Psoas muscle (tissue), 7 donors: ENCODE measurements at regions not wholly inside any gene's neighbourhood (a gene's known extent, or its start where the extent isn't known, plus 50 kb on each side); places are given as distances from the start of the nearest gene placed in this dataset.

Source experiments
- ATAC-seq, 4 donors: fragments of 200-7000 bp; cut with Tn5 transposase; one replicate each; pipeline ENCODE4 v1.9.1; 2020; ENCODE audit warnings: moderate library complexity in 3 of 4, mild to moderate bottlenecking in 2 of 4
- DNase-seq, 2 donors: peaks; one replicate each; pipeline ENCODE4 v3.0.0-alpha.2; 2020
- H3K27ac ChIP-seq: fragments of 200-600 bp; one replicate; pipeline ENCODE4 v1.8.0; 2022
- H3K27me3 ChIP-seq, 3 donors: fragments of 200-600 bp in 1 of 3; one replicate each; pipeline versions ENCODE4 v1.6.1 to v1.8.0; 2013 to 2022; ENCODE audit warnings: low read length in 2 of 3, mild to moderate bottlenecking in 2 of 3, moderate library complexity in 1 of 3; ENCODE audit not compliant: insufficient read depth in 3 of 3
- H3K36me3 ChIP-seq, 2 donors: fragments of 200-600 bp in 1 of 2; one replicate each; pipeline versions ENCODE4 v1.6.1 to v1.8.0; 2013 to 2022; ENCODE audit warnings: low read depth in 1 of 2, mild to moderate bottlenecking in 1 of 2, moderate library complexity in 1 of 2; ENCODE audit not compliant: insufficient read depth in 1 of 2
- H3K4me1 ChIP-seq: fragments of 200-600 bp; one replicate; pipeline ENCODE4 v1.8.0; 2022
- H3K4me3 ChIP-seq: fragments of 200-600 bp; one replicate; pipeline ENCODE4 v1.8.0; 2022; ENCODE audit warnings: mild to moderate bottlenecking
- H3K9me3 ChIP-seq: fragments of 200-600 bp; one replicate; pipeline ENCODE4 v1.8.0; 2022
- CTCF ChIP-seq: fragments of 200-600 bp; IDR thresholded peaks from one replicate; pipeline ENCODE4 v1.8.0; 2022; ENCODE audit warnings: antibody characterized with exemption
- WGBS, 3 donors: extraction: QIAGEN DNeasy Blood & Tissue Kit; methylation state at CpG; one replicate each; pipeline versions ENCODE4 v1.1.6 to v1.1.7; 2013; 5-methylcytosine and 5-hydroxymethylcytosine counted together
- intact Hi-C, 2 donors: fragments of 100-400 bp; cut with DNase I; formaldehyde crosslinking; loops; one replicate each; pipeline versions ENCODE4 v1.11.0 to v1.14.2; 2022
- donor health status: healthy with polysubstance abuse.
- donor health status: DM: no; HTN: no; CAD: no; lungs with moderate emphysema.
- donor health status: Bipolar disorder and iron deficiency.
- donor health status: healthy.
- donor health status: DM: yes; HTN: yes; CAD: no.
- donor health status: DM: no; HTN: no; CAD: no.
- donor health status: DM: yes; HTN: yes; CAD: no.

GRCh38 chr6:4488389-4488788 lies 287.8 kb upstream of the CDYL start:
- no peak overlapping the region for H3K4me3 ChIP-seq
- H3K36me3 ChIP-seq = no peaks in the 10 kb centered on the region
- no peaks in the 10 kb centered on the region for H3K27me3 ChIP-seq
- H3K4me1 ChIP-seq = no peaks in the 10 kb centered on the region
- H3K27ac ChIP-seq = no peak overlapping the region
- intact Hi-C loops = no loop called here
- ATAC-seq (no peak), DNase-seq (no peak)
- H3K9me3 ChIP-seq = peaks cover 4% of the 10 kb centered on the region
- TF ChIP-seq CTCF = no peak
- WGBS, 3 donors = 96 to 98% (median 98%) methylated on average over 3 of the region's 3 CpGs

GRCh38 chr6:4487538-4487937 lies 288.7 kb upstream of the CDYL start:
- TF ChIP-seq CTCF = no peak
- Histone ChIP-seq H3K27me3 (no peaks in the 10 kb centered on the region), H3K36me3 (no peaks in the 10 kb centered on the region), H3K4me1 (no peaks in the 10 kb centered on the region), H3K9me3 (peaks cover 4% of the 10 kb centered on the region), H3K27ac (no peak overlapping the region), H3K4me3 (no peak overlapping the region)
- 92 to 98% (median 94%) methylated on average over 2 of the region's 2 CpGs for WGBS, 3 donors
- ATAC-seq = peak in 2 of 4 donors; percentile 50 to 68
- intact Hi-C loops = no loop called here
- no peak for DNase-seq

DNA sequence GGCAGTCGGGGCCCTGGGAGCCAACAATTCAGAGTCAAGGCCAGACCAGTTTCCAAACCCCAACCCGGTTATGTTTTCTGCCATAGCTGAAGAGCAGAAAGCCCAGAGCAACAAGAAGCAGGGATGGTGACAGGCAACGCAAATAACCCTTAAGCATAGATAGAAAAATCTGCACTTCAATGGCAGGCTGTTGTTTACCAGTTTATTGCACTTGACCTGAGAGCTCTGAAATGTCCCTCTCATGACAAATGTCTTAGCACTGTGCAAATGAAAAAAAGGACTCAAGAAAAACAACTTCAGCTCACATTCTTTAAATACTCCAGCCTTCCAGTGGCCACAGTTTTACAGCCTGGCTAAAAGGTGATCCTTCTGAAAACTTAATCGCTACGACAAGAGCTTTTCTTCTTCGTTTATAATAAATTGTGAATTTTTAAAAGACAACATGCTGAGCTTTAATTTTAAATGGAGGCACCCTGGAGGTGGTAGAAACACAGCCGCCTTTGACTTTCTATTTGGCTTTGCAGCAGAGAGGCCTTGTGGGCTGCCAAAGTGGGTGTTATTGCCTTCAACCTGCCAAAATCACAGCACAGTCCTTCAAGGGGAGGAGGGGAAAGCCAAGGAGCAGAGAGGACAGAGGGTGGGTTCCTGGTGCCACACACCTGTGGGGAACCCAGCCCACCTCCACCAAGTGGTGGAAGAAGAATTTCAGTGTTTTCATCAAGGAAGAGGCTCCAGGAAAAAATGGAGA lies 289.5 kb upstream of the CDYL start:
- Histone ChIP-seq H3K4me3 (no peak overlapping the region), H3K27ac (no peak overlapping the region), H3K9me3 (peaks cover 4% of the 10 kb centered on the region), H3K4me1 (no peaks in the 10 kb centered on the region), H3K36me3 (no peaks in the 10 kb centered on the region), H3K27me3 (no peaks in the 10 kb centered on the region)
- 71 to 73% (median 72%) methylated on average over 7 of the region's 7 CpGs for WGBS, 3 donors
- TF ChIP-seq CTCF = no peak
- intact Hi-C loops = no loop called here
- no peak for ATAC-seq
- DNase-seq = no peak

DNA sequence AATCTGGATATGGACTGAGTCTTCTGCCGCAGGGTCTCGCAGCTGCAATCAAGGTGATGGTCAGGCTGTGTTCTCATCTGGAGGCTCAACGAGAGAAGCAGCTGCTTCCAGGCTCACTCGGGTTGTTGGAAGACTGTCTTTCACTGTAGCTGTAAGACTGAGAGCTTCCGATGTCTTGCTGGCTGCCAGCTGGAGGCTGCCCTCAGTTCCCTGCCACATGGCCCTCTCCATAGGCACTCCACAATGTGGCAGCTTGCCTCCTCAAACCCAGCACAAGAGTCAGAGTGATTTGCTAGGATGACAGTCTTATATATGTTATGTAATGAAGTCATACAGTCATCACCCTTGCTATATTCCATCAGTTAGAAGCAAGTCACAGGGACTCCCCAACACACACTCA lies 290.5 kb upstream of the CDYL start:
- Histone ChIP-seq H3K9me3 (peaks cover 4% of the 10 kb centered on the region), H3K4me3 (no peak overlapping the region), H3K4me1 (no peaks in the 10 kb centered on the region), H3K27me3 (no peaks in the 10 kb centered on the region), H3K27ac (no peak overlapping the region), H3K36me3 (no peaks in the 10 kb centered on the region)
- DNase-seq (no peak), ATAC-seq (no peak)
- 83 to 86% (median 85%) methylated on average over 5 of the region's 5 CpGs for WGBS, 3 donors
- no peak for TF ChIP-seq CTCF
- intact Hi-C loops = no loop called here

DNA sequence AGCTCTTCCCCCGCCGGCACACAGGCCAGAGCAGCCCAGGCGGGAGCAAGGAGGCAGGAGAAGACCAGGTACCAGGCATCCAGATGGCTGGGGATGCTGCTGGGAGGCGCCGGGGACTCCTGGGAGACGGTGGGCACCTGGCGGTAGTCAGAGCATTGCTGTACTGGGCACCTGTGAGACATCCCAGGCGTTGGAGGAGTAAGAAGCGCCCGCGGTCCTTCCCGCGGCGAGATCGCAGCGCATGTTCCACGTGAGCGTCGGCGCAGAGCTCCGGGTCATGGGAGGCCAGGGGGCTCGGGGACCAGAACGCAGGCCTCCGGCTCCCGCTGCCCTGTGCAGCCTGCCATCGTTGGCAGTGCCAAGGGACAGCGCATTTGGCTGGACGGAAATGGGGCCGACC lies 293.7 kb upstream of the CDYL start:
- no peaks in the 10 kb centered on the region for H3K27me3 ChIP-seq
- no peaks in the 10 kb centered on the region for H3K9me3 ChIP-seq
- DNase-seq = no peak
- no peaks in the 10 kb centered on the region for H3K36me3 ChIP-seq
- no peak for ATAC-seq
- no peak overlapping the region for H3K27ac ChIP-seq
- intact Hi-C loops = no loop called here
- no peak overlapping the region for H3K4me3 ChIP-seq
- no peak for TF ChIP-seq CTCF
- H3K4me1 ChIP-seq = no peaks in the 10 kb centered on the region
- WGBS, 3 donors = 90 to 93% (median 93%) methylated on average over 29 of the region's 29 CpGs
